Liver (tissue), 3 donors: ENCODE measurements at regions not wholly inside any gene's neighbourhood (a gene's known extent, or its start where the extent isn't known, plus 50 kb on each side); places are given as distances from the start of the nearest gene placed in this dataset.

ENCODE experiments used
- ATF3 ChIP-seq: IDR thresholded peaks from 2 replicates; pipeline ENCODE4 v1.6.1; 2016; ENCODE audit warnings: antibody characterized with exemption
- CTCF ChIP-seq: fragments of 150-350 bp; IDR thresholded peaks from 2 replicates; pipeline ENCODE4 v1.5.1; 2017; ENCODE audit warnings: improper control_type of control experiment, low read depth, low read length; ENCODE audit not compliant: missing input control
- EGR1 ChIP-seq, 2 donors: IDR thresholded peaks; 2 replicates each; pipeline ENCODE4 v1.6.1; 2016 to 2018; ENCODE audit warnings: antibody characterized with exemption in 2 of 2, low read depth in 2 of 2
- FOXA1 ChIP-seq: IDR thresholded peaks from 2 replicates; pipeline ENCODE4 v1.6.1; 2016; ENCODE audit warnings: antibody characterized with exemption
- GABPA ChIP-seq, 2 donors: IDR thresholded peaks in 1 of 2; conservative IDR thresholded peaks in 1 of 2; 2 replicates each; pipeline ENCODE4 v1.6.1; 2016; ENCODE audit warnings: antibody characterized with exemption in 2 of 2, mild to moderate bottlenecking in 1 of 2, moderate library complexity in 1 of 2
- HNF4A ChIP-seq, 2 donors: conservative IDR thresholded peaks; 2 replicates each; pipeline ENCODE4 v1.6.1; 2016; ENCODE audit warnings: antibody characterized with exemption in 2 of 2, mild to moderate bottlenecking in 2 of 2
- HNF4G ChIP-seq: IDR thresholded peaks from 2 replicates; pipeline ENCODE4 v1.6.1; 2016; ENCODE audit warnings: antibody characterized with exemption
- RAD21 ChIP-seq, 2 donors: IDR thresholded peaks; 2 replicates each; pipeline ENCODE4 v1.6.1; 2016; ENCODE audit warnings: antibody characterized with exemption in 2 of 2, mild to moderate bottlenecking in 2 of 2
- RXRA ChIP-seq, 2 donors: IDR thresholded peaks; 2 replicates each; pipeline ENCODE4 v1.6.1; 2017 to 2018; ENCODE audit warnings: antibody characterized with exemption in 2 of 2, mild to moderate bottlenecking in 1 of 2
- SP1 ChIP-seq: IDR thresholded peaks from 2 replicates; pipeline ENCODE4 v1.6.1; 2018; ENCODE audit warnings: antibody characterized with exemption, mild to moderate bottlenecking
- TAF1 ChIP-seq: conservative IDR thresholded peaks from 2 replicates; pipeline ENCODE4 v1.6.1; 2016; ENCODE audit warnings: antibody characterized with exemption, mild to moderate bottlenecking
- YY1 ChIP-seq: IDR thresholded peaks from 2 replicates; pipeline ENCODE4 v1.6.1; 2016; ENCODE audit warnings: antibody characterized with exemption, mild to moderate bottlenecking
- TF ChIP-seq, protein P1 (sequence below): IDR thresholded peaks from 2 replicates; pipeline ENCODE4 v1.6.1; 2016; ENCODE audit warnings: antibody characterized with exemption, mild to moderate bottlenecking
- TF ChIP-seq, protein P2 (sequence below): IDR thresholded peaks from 2 replicates; pipeline ENCODE4 v1.6.1; 2016; ENCODE audit warnings: antibody characterized with exemption
- donor health status: healthy.
- donor health status: healthy.

DNA sequence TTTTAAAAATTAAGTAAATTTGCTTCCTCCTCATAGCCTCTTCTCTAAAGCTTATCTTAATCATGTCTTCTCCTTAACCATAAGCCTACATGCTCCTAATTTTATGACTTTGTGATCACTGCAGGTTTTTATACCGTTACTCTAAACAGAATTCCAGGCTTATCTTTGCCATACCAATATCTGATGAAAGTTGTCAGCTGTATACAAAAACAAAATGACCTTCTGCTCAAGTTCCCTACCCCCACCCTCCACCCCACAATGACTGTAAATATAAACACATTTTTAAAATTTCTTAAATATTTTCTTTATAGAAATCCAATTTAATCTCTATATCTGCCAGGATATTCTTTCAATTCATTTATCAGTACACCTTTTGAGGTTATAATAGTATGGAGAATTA, 60.5 kb upstream of the SGK1 start:
- TF ChIP-seq CTCF = no peak
- no peak for TF ChIP-seq SP1
- TF ChIP-seq, protein P1, sequence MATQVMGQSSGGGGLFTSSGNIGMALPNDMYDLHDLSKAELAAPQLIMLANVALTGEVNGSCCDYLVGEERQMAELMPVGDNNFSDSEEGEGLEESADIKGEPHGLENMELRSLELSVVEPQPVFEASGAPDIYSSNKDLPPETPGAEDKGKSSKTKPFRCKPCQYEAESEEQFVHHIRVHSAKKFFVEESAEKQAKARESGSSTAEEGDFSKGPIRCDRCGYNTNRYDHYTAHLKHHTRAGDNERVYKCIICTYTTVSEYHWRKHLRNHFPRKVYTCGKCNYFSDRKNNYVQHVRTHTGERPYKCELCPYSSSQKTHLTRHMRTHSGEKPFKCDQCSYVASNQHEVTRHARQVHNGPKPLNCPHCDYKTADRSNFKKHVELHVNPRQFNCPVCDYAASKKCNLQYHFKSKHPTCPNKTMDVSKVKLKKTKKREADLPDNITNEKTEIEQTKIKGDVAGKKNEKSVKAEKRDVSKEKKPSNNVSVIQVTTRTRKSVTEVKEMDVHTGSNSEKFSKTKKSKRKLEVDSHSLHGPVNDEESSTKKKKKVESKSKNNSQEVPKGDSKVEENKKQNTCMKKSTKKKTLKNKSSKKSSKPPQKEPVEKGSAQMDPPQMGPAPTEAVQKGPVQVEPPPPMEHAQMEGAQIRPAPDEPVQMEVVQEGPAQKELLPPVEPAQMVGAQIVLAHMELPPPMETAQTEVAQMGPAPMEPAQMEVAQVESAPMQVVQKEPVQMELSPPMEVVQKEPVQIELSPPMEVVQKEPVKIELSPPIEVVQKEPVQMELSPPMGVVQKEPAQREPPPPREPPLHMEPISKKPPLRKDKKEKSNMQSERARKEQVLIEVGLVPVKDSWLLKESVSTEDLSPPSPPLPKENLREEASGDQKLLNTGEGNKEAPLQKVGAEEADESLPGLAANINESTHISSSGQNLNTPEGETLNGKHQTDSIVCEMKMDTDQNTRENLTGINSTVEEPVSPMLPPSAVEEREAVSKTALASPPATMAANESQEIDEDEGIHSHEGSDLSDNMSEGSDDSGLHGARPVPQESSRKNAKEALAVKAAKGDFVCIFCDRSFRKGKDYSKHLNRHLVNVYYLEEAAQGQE = no peak
- TF ChIP-seq FOXA1 = no peak
- TF ChIP-seq, protein P2, sequence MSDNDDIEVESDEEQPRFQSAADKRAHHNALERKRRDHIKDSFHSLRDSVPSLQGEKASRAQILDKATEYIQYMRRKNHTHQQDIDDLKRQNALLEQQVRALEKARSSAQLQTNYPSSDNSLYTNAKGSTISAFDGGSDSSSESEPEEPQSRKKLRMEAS = no peak
- no peak for TF ChIP-seq RAD21 (IDR thresholded peaks at IDR 0.05)
- no peak for TF ChIP-seq YY1
- TF ChIP-seq EGR1 (IDR thresholded peaks at IDR 0.05; ENCODE audit: low read depth in 2 of 2) = no peak
- no peak for TF ChIP-seq RXRA (IDR thresholded peaks at IDR 0.05)
- no peak for TF ChIP-seq GABPA (IDR thresholded peaks at IDR 0.05 in 1 of 2, conservative IDR thresholded peaks at IDR 0.05 in 1 of 2)
- TF ChIP-seq TAF1 = no peak
- TF ChIP-seq HNF4A (conservative IDR thresholded peaks at IDR 0.05) = no peak
- no peak for TF ChIP-seq ATF3
- TF ChIP-seq HNF4G = no peak
